RCC 7860 (cell line): ENCODE measurements at regions not wholly inside any gene's neighbourhood (a gene's known extent, or its start where the extent isn't known, plus 50 kb on each side); places are given as distances from the start of the nearest gene placed in this dataset.
"Not testable (repeated sequence)": the region's sequence is repeated elsewhere in the genome, so short reads cannot be mapped to it uniquely, and the experiment has no call there.

Experiments used
- DNase-seq: peaks from one replicate; pipeline ENCODE4 v3.0.0-alpha.2; 2015; ENCODE audit warnings: low spot score
- FAIRE-seq: peaks from 2 replicates; lab custom pipeline; 2012; peaks lifted over from hg19 to GRCh38; lab: Jason Lieb, UNC

GRCh38 chr6:49284180-49284579 is 178.9 kb downstream of the MMUT start:
- FAIRE-seq = no peak
- no peak for DNase-seq

- FAIRE-seq, DNase-seq: not testable (repeated sequence)
These were observed 188.0 kb downstream of the MMUT start for GRCh38 chr6:49274809-49275769.

- peak; percentile 24 for FAIRE-seq
These were observed 193.9 kb downstream of the MMUT start for GRCh38 chr6:49269190-49269589.

GRCh38 chr6:49264909-49265308 is 198.1 kb downstream of the MMUT start:
- FAIRE-seq = no peak
- DNase-seq = no peak

More at GRCh38 chr6:49269190-49269589, 193.9 kb downstream of the MMUT start:
- no peak for DNase-seq

- DNase-seq (no peak), FAIRE-seq (no peak)
These were observed 198.6 kb downstream of the MMUT start for GRCh38 chr6:49264496-49264895.

GRCh38 chr6:49257549-49257948 is 205.5 kb downstream of the MMUT start:
- FAIRE-seq = no peak
- DNase-seq = no peak

GRCh38 chr6:49255335-49255734 is 207.7 kb downstream of the MMUT start:
- no peak for DNase-seq
- FAIRE-seq = no peak

- DNase-seq (no peak), FAIRE-seq (no peak)
These were observed 210.2 kb downstream of the MMUT start for GRCh38 chr6:49252901-49253300.

- FAIRE-seq = no peak
- no peak for DNase-seq
These were observed 229.6 kb downstream of the MMUT start for GRCh38 chr6:49233483-49233882.

GRCh38 chr6:49225471-49225870 is 237.6 kb downstream of the MMUT start:
- no peak for DNase-seq

GRCh38 chr6:49220293-49220692 is 242.8 kb downstream of the MMUT start:
- FAIRE-seq = no peak
- DNase-seq = no peak

More at GRCh38 chr6:49225471-49225870, 237.6 kb downstream of the MMUT start:
- FAIRE-seq = no peak

- FAIRE-seq (no peak), DNase-seq (no peak)
These were observed 257.5 kb downstream of the MMUT start for GRCh38 chr6:49205526-49205925.

- peak; percentile 43 for DNase-seq
- peak; percentile 15 for FAIRE-seq
These were observed 260.0 kb downstream of the MMUT start for GRCh38 chr6:49202924-49203536.

GRCh38 chr6:49198015-49198414 is 265.0 kb downstream of the MMUT start:
- FAIRE-seq (no peak), DNase-seq (no peak)

- not testable (repeated sequence) for FAIRE-seq, DNase-seq
These were observed 300.7 kb downstream of the MMUT start for GRCh38 chr6:49162379-49162778.

GRCh38 chr6:49155316-49155715 is 307.7 kb downstream of the MMUT start:
- FAIRE-seq (no peak), DNase-seq (no peak)

GRCh38 chr6:49151957-49152356 is 311.1 kb downstream of the MMUT start:
- FAIRE-seq = no peak

GRCh38 chr6:49151461-49151860 is 311.6 kb downstream of the MMUT start:
- DNase-seq = no peak
- no peak for FAIRE-seq

More at GRCh38 chr6:49151957-49152356, 311.1 kb downstream of the MMUT start:
- no peak for DNase-seq

- FAIRE-seq = no peak
- DNase-seq = no peak
These were observed 312.0 kb downstream of the MMUT start for GRCh38 chr6:49151033-49151432.

GRCh38 chr6:49145280-49145679 is 317.8 kb downstream of the MMUT start:
- FAIRE-seq (no peak), DNase-seq (no peak)

GRCh38 chr6:49142421-49143151 is 320.5 kb downstream of the MMUT start:
- FAIRE-seq = no peak
- DNase-seq = no peak
